GM13976 (cell line): ENCODE measurements at regions not wholly inside any gene's neighbourhood (a gene's known extent, or its start where the extent isn't known, plus 50 kb on each side); places are given as distances from the start of the nearest gene placed in this dataset.

Source experiments
- DNase-seq: peaks from one replicate; pipeline ENCODE4 v3.0.0; 2012; ENCODE audit warnings: low spot score
- CTCF ChIP-seq: IDR thresholded peaks from 2 replicates; pipeline ENCODE4 v1.5.1; 2012; ENCODE audit warnings: borderline replicate concordance, mild to moderate bottlenecking; ENCODE audit not compliant: insufficient read depth; ENCODE audit errors: extremely low read depth, missing control alignments, control extremely low read depth
- in situ Hi-C: fragments of 300-500 bp; cut with MboI; formaldehyde crosslinking; loops from one replicate; pipeline ENCODE4 v1.12.0; 2022; ENCODE audit warnings: low sequenced_read_pairs, mixed read lengths, inconsistent platforms; ENCODE audit not compliant: unreplicated experiment

- DNase-seq: no peak
- no peak for TF ChIP-seq CTCF
- in situ Hi-C loops: no loop called here
These were observed 309.9 kb downstream of the TLE3 start for GRCh38 chr15:69787791-69788190.

GRCh38 chr15:69789648-69790393 lies 307.9 kb downstream of the TLE3 start:
- in situ Hi-C loops: no loop called here
- no peak for DNase-seq
- TF ChIP-seq CTCF: no peak

- no peak for DNase-seq
- in situ Hi-C loops: no loop called here
- no peak for TF ChIP-seq CTCF
These were observed 307.1 kb downstream of the TLE3 start for GRCh38 chr15:69790632-69791031.

GRCh38 chr15:69792823-69793222 lies 304.9 kb downstream of the TLE3 start:
- in situ Hi-C loops: no loop called here
- DNase-seq: no peak
- TF ChIP-seq CTCF: no peak

GRCh38 chr15:69793431-69793780 lies 304.3 kb downstream of the TLE3 start:
- DNase-seq: no peak
- TF ChIP-seq CTCF: no peak
- in situ Hi-C loops: no loop called here

GRCh38 chr15:69793781-69794451 lies 303.8 kb downstream of the TLE3 start:
- TF ChIP-seq CTCF: no peak
- no peak for DNase-seq
- in situ Hi-C loops: no loop called here
